Spleen (tissue), 7 donors: ENCODE measurements at regions not wholly inside any gene's neighbourhood (a gene's known extent, or its start where the extent isn't known, plus 50 kb on each side); places are given as distances from the start of the nearest gene placed in this dataset.

Source experiments
- CTCF ChIP-seq, 11 experiments: fragments of 200-600 bp in 7 of 11; fragments of 450-650 bp in 4 of 11; sonication (generic) in 4 of 11; IDR thresholded peaks in 8 of 11; conservative IDR thresholded peaks in 3 of 11; 1 replicate in 7 of 11; 2 replicates in 4 of 11; pipeline versions ENCODE4 v1.4.0 to v1.8.0; 2016 to 2021; ENCODE audit warnings: antibody characterized with exemption in 11 of 11, inconsistent platforms in 4 of 11, mild to moderate bottlenecking in 1 of 11
- POLR2A ChIP-seq, 3 donors: fragments of 450-650 bp; IDR thresholded peaks; one replicate each; pipeline ENCODE4 v1.5.1; 2017; ENCODE audit warnings: antibody characterized with exemption in 3 of 3, mild to moderate bottlenecking in 1 of 3
- donor health status: DM: no; HTN: no; CAD: no; lungs with moderate emphysema.
- donor health status: DM: no; HTN: no; CAD: no.
- donor health status: DM: no; HTN: no; CAD: no.

DNA sequence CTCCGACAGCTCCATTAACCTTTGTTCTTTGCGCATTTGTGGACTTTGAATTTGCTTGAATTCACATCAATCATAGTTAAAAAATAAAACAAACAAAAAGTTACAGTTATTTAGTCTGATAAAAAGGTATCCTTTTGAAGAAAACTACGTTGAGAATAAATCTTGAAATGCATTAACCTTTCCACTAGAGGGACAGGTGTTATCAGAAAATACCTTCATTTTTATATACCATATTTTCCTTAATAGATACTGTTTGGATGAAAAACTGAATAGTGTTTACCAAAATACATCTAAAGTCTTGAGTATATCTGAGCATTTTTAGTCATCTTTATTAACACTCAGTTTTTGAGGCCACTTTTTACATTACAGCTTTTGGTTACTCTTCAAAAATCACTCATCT lies 371.9 kb downstream of the ZWINT start:
- no peak for TF ChIP-seq POLR2A (IDR thresholded peaks at IDR 0.05)
- TF ChIP-seq CTCF (IDR thresholded peaks at IDR 0.05 in 8 of 11, conservative IDR thresholded peaks at IDR 0.05 in 3 of 11) = no peak
